ENCODE measurements at regions not wholly inside any gene's neighbourhood (a gene's known extent, or its start where the extent isn't known, plus 50 kb on each side); places are given as distances from the start of the nearest gene placed in this dataset.

DNA sequence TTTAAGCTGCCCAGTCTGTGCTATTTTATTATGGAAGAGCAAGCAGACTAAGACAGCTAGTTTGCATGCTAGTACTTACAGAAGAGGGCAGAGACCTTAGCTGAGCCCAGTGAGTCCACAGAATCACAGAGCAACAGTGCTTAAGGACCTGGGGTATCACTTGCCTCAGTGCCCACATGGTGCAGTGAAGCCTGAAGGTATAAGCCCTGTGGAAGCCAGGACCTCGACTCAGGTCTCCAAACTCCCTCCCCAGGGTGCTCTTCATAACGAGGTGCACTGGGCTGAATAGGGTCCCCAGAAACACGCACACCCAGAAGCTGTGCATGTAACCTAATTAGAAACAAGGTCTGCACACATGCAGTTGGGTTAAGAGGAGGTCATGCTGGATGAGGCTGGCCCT, 718.1 kb downstream of the GALR1 start:
- TF ChIP-seq, protein P1, sequence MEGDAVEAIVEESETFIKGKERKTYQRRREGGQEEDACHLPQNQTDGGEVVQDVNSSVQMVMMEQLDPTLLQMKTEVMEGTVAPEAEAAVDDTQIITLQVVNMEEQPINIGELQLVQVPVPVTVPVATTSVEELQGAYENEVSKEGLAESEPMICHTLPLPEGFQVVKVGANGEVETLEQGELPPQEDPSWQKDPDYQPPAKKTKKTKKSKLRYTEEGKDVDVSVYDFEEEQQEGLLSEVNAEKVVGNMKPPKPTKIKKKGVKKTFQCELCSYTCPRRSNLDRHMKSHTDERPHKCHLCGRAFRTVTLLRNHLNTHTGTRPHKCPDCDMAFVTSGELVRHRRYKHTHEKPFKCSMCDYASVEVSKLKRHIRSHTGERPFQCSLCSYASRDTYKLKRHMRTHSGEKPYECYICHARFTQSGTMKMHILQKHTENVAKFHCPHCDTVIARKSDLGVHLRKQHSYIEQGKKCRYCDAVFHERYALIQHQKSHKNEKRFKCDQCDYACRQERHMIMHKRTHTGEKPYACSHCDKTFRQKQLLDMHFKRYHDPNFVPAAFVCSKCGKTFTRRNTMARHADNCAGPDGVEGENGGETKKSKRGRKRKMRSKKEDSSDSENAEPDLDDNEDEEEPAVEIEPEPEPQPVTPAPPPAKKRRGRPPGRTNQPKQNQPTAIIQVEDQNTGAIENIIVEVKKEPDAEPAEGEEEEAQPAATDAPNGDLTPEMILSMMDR (IDR thresholded peaks at IDR 0.05), result no peak
- no peak for TF ChIP-seq POLR2A (IDR thresholded peaks at IDR 0.05)
- no peak for TF ChIP-seq EP300 (IDR thresholded peaks at IDR 0.05)

All from sigmoid colon (tissue), 4 donors.